ENCODE measurements at regions not wholly inside any gene's neighbourhood (a gene's known extent, or its start where the extent isn't known, plus 50 kb on each side); places are given as distances from the start of the nearest gene placed in this dataset.

DNA sequence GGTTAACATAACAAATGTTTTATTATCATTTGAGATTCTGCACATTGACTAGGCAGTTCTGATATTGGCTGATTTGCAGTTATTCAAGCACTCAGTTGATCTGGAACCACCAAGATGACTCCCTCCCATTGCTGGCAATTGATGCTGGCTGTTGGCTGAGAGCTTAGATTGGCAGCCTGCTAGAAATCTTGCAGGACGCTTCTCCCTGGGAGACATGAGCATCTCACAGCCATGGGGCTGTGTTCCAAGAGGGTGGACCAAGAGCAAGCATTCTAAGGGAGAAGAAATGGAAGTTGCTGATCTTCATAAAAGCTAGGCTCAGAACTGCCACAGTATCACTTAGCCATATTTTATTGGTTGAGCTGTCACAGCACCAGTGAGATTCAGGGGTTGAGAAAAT lies 233.4 kb upstream of the ID4 start:
- POLR2A ChIA-PET (ENCODE audit: unreplicated experiment), result interaction anchor here (0.6 kb wide), 2 partner anchors 242 to 421 kb away, joined by 4 to 6 read pairs; no protein-coding TSS in a partner anchor
- Histone ChIP-seq H3K4me1 (replicated peaks; ENCODE audit: insufficient read depth) (no peaks in the 10 kb centered on the region), H3K79me2 (ENCODE audit: low read depth) (no peaks in the 10 kb centered on the region), H3K27ac (no peak overlapping the region), H3K9me2 (ENCODE audit: insufficient read depth) (no peaks in the 10 kb centered on the region), H3F3A (ENCODE audit: insufficient read depth, low read depth) (no peaks in the 10 kb centered on the region), H3K27me3 (ENCODE audit: insufficient read depth, low read depth) (no peaks in the 10 kb centered on the region), H3K4me3 (no peak overlapping the region), H3K36me3 (ENCODE audit: low read depth) (no peaks in the 10 kb centered on the region), H3K4me2 (no peak overlapping the region), H4K20me1 (ENCODE audit: insufficient read depth) (no peaks in the 10 kb centered on the region), H3K9me3 (ENCODE audit: insufficient read depth, low read depth) (no peaks in the 10 kb centered on the region), H2AFZ (no peak overlapping the region)
- CTCF ChIA-PET, result no interaction called here
- intact Hi-C loops (cut with micrococcal nuclease; ENCODE audit: unreplicated experiment), result no loop called here
- BruUV-seq (replicated peaks), result no TSS peak
- TF ChIP-seq EZH2 (IDR thresholded peaks at IDR 0.05; ENCODE audit: low read depth), result no peak
- TF ChIP-seq CTCF (conservative IDR thresholded peaks at IDR 0.05), result no peak
- no peak for DNase-seq

DNA sequence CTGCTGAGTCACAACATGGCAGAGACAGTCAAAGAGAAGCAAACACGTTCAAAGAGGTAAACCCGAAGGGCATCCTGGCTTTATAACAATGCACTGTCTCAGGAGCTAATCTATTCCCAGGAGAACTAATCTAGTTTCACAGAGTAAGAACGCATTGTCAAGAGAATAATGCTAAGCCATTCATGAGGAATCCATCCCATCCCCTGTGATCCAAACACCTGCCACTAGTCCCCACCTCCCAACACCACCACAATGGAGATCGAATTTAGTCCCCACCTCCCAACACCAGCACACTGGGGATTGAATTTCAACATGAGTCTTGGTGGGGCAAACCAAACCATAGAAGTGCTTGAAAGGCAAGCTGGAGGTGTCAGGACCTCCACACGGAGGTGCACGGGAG lies 231.5 kb upstream of the ID4 start:
- no peaks in the 10 kb centered on the region for H4K20me1 ChIP-seq (ENCODE audit: insufficient read depth)
- DNase-seq, result no peak
- TF ChIP-seq EZH2 (IDR thresholded peaks at IDR 0.05; ENCODE audit: low read depth), result no peak
- TF ChIP-seq CTCF (conservative IDR thresholded peaks at IDR 0.05), result no peak
- no peaks in the 10 kb centered on the region for H3K9me3 ChIP-seq (ENCODE audit: insufficient read depth, low read depth)
- no peaks in the 10 kb centered on the region for H3K4me1 ChIP-seq (replicated peaks; ENCODE audit: insufficient read depth)
- no peak overlapping the region for H2AFZ ChIP-seq
- no peaks in the 10 kb centered on the region for H3K27me3 ChIP-seq (ENCODE audit: insufficient read depth, low read depth)
- no peak overlapping the region for H3K4me3 ChIP-seq
- no peaks in the 10 kb centered on the region for H3F3A ChIP-seq (ENCODE audit: insufficient read depth, low read depth)
- H3K4me2 ChIP-seq, result no peak overlapping the region
- no peak overlapping the region for H3K27ac ChIP-seq
- no peaks in the 10 kb centered on the region for H3K36me3 ChIP-seq (ENCODE audit: low read depth)
- no peaks in the 10 kb centered on the region for H3K79me2 ChIP-seq (ENCODE audit: low read depth)
- H3K9me2 ChIP-seq (ENCODE audit: insufficient read depth), result no peaks in the 10 kb centered on the region
- ChIA-PET CTCF (no interaction called here), POLR2A (ENCODE audit: unreplicated experiment) (interaction anchor here (0.7 kb wide), 1 partner anchor 54 kb away, joined by 4 read pairs; no protein-coding TSS in a partner anchor)
- intact Hi-C loops (cut with micrococcal nuclease; ENCODE audit: unreplicated experiment), result no loop called here
- no TSS peak for BruUV-seq (replicated peaks)

- Histone ChIP-seq H3K4me1 (replicated peaks; ENCODE audit: insufficient read depth) (no peaks in the 10 kb centered on the region), H3K27ac (no peak overlapping the region)
- POLR2A ChIA-PET (ENCODE audit: unreplicated experiment), result interaction anchor here (0.7 kb wide), 1 partner anchor 152 kb away, joined by 3 read pairs; no protein-coding TSS in a partner anchor
Observed at GRCh38 chr6:19608546-19608945, 228.6 kb upstream of the ID4 start.

More at GRCh38 chr6:19608546-19608945, 228.6 kb upstream of the ID4 start:
- no peaks in the 10 kb centered on the region for H4K20me1 ChIP-seq (ENCODE audit: insufficient read depth)
- H3K9me3 ChIP-seq (ENCODE audit: insufficient read depth, low read depth), result no peaks in the 10 kb centered on the region
- H3K27me3 ChIP-seq (ENCODE audit: insufficient read depth, low read depth), result no peaks in the 10 kb centered on the region
- intact Hi-C loops (cut with micrococcal nuclease; ENCODE audit: unreplicated experiment), result no loop called here
- H3K4me3 ChIP-seq, result no peak overlapping the region
- BruUV-seq (replicated peaks), result no TSS peak
- TF ChIP-seq CTCF (conservative IDR thresholded peaks at IDR 0.05) (no peak), EZH2 (IDR thresholded peaks at IDR 0.05; ENCODE audit: low read depth) (no peak)
- H3K4me2 ChIP-seq, result no peak overlapping the region
- H3K79me2 ChIP-seq (ENCODE audit: low read depth), result no peaks in the 10 kb centered on the region
- CTCF ChIA-PET, result no interaction called here
- H3K36me3 ChIP-seq (ENCODE audit: low read depth), result no peaks in the 10 kb centered on the region
- no peak overlapping the region for H2AFZ ChIP-seq
- DNase-seq, result no peak
- H3K9me2 ChIP-seq (ENCODE audit: insufficient read depth), result no peaks in the 10 kb centered on the region
- no peaks in the 10 kb centered on the region for H3F3A ChIP-seq (ENCODE audit: insufficient read depth, low read depth)

All from PC-9 (cell line).